Lower leg skin (tissue), 3 donors: ENCODE measurements at regions not wholly inside any gene's neighbourhood (a gene's known extent, or its start where the extent isn't known, plus 50 kb on each side); places are given as distances from the start of the nearest gene placed in this dataset.

Experiments
- POLR2A ChIP-seq, 2 donors: fragments of 450-650 bp; IDR thresholded peaks; one replicate each; pipeline ENCODE4 v1.6.1; 2016 to 2017; ENCODE audit warnings: antibody characterized with exemption in 2 of 2, mild to moderate bottlenecking in 1 of 2, moderate library complexity in 1 of 2
- TF ChIP-seq, protein P1 (sequence below), 3 donors: fragments of 450-650 bp; IDR thresholded peaks; one replicate each; pipeline ENCODE4 v1.5.1; 2016; ENCODE audit warnings: antibody characterized with exemption in 3 of 3, mild to moderate bottlenecking in 3 of 3, moderate library complexity in 2 of 3

DNA sequence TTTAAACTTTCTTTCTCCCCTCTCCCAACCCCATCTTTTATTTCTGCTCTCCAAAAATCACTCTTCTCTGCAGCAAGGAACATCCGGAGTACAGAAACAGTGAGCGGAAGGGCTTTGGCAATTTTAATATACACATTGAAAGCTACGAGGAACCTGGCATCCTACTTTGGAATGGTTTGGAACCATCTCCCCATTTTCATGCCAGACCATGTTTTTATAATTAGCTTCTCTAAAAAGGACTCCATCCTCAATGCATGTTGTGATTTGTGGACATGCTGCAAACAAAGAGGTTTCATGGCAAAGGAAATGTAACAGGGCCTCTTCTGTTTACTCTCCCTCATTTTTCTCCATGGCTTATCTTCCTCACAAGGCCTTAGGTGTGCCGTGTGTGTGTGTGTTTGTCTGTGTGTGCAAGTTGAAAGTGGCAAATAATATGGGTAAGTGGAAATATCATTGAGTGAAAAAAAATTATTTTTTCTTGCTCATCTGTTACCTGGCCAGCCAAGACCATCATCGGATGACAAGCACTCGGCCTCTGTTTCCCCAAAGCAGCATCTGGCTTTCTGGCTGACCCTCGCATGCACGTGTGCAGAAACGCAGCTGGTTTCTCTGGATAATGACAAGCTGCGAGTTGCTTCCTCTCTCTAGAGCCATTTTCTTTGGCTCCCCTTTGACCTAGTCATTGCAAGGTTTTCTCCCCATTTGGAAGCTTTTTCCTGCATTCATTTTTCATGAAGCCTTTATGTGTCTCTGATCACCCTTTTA is 585.0 kb downstream of the TMEM114 start:
- TF ChIP-seq, protein P1, sequence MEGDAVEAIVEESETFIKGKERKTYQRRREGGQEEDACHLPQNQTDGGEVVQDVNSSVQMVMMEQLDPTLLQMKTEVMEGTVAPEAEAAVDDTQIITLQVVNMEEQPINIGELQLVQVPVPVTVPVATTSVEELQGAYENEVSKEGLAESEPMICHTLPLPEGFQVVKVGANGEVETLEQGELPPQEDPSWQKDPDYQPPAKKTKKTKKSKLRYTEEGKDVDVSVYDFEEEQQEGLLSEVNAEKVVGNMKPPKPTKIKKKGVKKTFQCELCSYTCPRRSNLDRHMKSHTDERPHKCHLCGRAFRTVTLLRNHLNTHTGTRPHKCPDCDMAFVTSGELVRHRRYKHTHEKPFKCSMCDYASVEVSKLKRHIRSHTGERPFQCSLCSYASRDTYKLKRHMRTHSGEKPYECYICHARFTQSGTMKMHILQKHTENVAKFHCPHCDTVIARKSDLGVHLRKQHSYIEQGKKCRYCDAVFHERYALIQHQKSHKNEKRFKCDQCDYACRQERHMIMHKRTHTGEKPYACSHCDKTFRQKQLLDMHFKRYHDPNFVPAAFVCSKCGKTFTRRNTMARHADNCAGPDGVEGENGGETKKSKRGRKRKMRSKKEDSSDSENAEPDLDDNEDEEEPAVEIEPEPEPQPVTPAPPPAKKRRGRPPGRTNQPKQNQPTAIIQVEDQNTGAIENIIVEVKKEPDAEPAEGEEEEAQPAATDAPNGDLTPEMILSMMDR (IDR thresholded peaks at IDR 0.05), result no peak
- TF ChIP-seq POLR2A (IDR thresholded peaks at IDR 0.05), result no peak
